ENCODE measurements at regions not wholly inside any gene's neighbourhood (a gene's known extent, or its start where the extent isn't known, plus 50 kb on each side); places are given as distances from the start of the nearest gene placed in this dataset.

DNA sequence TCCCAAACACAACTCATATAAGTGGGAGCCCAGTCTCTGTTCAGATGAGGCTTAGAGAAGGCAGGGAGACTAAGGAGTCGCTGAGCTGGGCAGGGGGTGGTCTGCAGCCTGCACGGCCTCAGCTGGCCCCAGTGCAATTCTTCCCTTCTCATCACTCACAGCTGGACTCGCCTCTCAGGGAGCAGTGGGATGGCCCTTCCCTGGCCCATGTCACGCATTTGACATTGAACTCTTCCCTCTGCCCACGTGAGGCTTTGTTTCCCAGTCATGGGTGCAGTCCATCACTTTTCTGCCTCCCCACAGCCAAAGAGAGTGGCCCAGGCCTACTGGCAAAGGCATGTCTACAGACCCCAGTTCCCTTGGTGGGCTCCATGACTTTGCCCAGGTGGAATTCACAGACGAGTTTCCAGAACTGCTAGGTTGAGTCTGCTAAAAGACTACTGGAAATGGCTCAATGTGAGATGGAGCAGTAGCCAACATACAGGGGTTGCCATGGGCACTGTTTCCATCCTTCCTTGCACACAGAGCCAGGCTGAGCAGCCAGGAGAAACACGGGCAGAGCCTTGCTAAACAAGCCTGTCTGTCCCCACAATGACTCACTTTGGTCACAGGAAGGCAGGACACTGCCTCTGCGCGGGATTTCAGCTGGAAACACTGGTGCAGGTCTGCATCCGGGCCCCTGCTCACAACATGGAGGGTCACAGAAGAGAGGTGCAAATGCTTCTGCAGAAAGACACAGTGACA is 90.1 kb downstream of the OAT start:
- no peaks in the 10 kb centered on the region for H3K36me3 Mint-ChIP-seq (ENCODE audit: insufficient read depth, unreplicated experiment)
- peaks cover 10% of the 10 kb centered on the region for H3K4me1 Mint-ChIP-seq (ENCODE audit: low read depth, unreplicated experiment)
- intact Hi-C loops (cut with micrococcal nuclease; ENCODE audit: unreplicated experiment), result no loop called here
- no peak for DNase-seq
- CTCF ChIA-PET, result interaction anchor here (0.6 kb wide), 1 partner anchor 78 kb away, joined by 4 read pairs; no protein-coding TSS in a partner anchor
- peaks cover 86% of the 10 kb centered on the region for H3K27me3 Mint-ChIP-seq (ENCODE audit: unreplicated experiment)
- no peak for TF ChIP-seq CTCF (IDR thresholded peaks at IDR 0.05; ENCODE audit: unreplicated experiment)
- H3K27ac Mint-ChIP-seq (ENCODE audit: unreplicated experiment), result no peak overlapping the region
- BruUV-seq (replicated peaks), result no TSS peak
- no peak overlapping the region for H3K4me3 Mint-ChIP-seq (ENCODE audit: low read depth, unreplicated experiment)
- H3K9me3 Mint-ChIP-seq (ENCODE audit: low read depth, unreplicated experiment), result peaks cover 3% of the 10 kb centered on the region

DNA sequence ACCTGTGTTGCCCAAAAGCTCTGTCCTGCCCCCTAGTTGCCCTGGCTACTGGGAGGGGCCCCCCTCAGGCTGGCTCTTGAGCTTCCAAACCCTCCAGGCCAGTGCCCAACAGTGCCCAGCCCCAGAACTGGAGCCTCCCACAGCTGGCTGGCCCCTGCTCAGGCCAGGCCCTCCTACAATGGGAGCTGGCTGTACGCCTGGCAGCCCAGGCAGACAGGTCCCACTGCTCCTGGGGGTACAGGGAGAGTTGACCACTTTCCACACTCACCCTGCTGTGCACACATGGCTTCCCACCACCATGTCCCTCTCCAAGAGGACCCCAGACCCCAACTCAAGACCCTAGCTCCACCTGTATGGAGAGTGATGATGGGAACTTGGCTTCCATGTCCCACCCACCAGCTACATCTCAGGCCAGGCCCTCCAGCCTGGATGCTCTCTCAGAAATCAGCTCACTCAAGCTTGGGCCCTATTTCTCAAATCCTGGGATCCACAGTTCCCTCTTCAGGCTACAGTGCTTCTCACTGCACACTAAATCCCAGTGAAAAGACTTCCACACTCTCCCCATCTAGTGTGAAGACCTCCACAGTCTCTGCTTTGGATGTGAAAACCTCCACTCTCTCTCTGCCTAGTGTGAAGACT is 92.6 kb downstream of the OAT start:
- TF ChIP-seq CTCF (IDR thresholded peaks at IDR 0.05; ENCODE audit: unreplicated experiment), result no peak
- Mint-ChIP-seq H3K4me1 (ENCODE audit: low read depth, unreplicated experiment) (no peaks in the 10 kb centered on the region), H3K4me3 (ENCODE audit: low read depth, unreplicated experiment) (no peak overlapping the region), H3K27me3 (ENCODE audit: unreplicated experiment) (peaks cover 89% of the 10 kb centered on the region), H3K9me3 (ENCODE audit: low read depth, unreplicated experiment) (no peaks in the 10 kb centered on the region), H3K27ac (ENCODE audit: unreplicated experiment) (no peak overlapping the region), H3K36me3 (ENCODE audit: insufficient read depth, unreplicated experiment) (no peaks in the 10 kb centered on the region)
- intact Hi-C loops (cut with micrococcal nuclease; ENCODE audit: unreplicated experiment), result no loop called here
- DNase-seq, result no peak
- CTCF ChIA-PET, result no interaction called here
- no TSS peak for BruUV-seq (replicated peaks)

- intact Hi-C loops (cut with micrococcal nuclease; ENCODE audit: unreplicated experiment), result no loop called here
- no peak overlapping the region for H3K27ac Mint-ChIP-seq (ENCODE audit: unreplicated experiment)
- DNase-seq, result no peak
- no peak overlapping the region for H3K4me3 Mint-ChIP-seq (ENCODE audit: low read depth, unreplicated experiment)
- BruUV-seq (replicated peaks), result no TSS peak
- no peaks in the 10 kb centered on the region for H3K36me3 Mint-ChIP-seq (ENCODE audit: insufficient read depth, unreplicated experiment)
- CTCF ChIA-PET, result no interaction called here
- H3K4me1 Mint-ChIP-seq (ENCODE audit: low read depth, unreplicated experiment), result no peaks in the 10 kb centered on the region
- no peaks in the 10 kb centered on the region for H3K9me3 Mint-ChIP-seq (ENCODE audit: low read depth, unreplicated experiment)
- H3K27me3 Mint-ChIP-seq (ENCODE audit: unreplicated experiment), result peaks cover 84% of the 10 kb centered on the region
- TF ChIP-seq CTCF (IDR thresholded peaks at IDR 0.05; ENCODE audit: unreplicated experiment), result no peak
Observed at GRCh38 chr10:124325633-124325914, 93.1 kb downstream of the OAT start.

- Mint-ChIP-seq H3K9me3 (ENCODE audit: low read depth, unreplicated experiment) (no peaks in the 10 kb centered on the region), H3K4me1 (ENCODE audit: low read depth, unreplicated experiment) (no peaks in the 10 kb centered on the region), H3K36me3 (ENCODE audit: insufficient read depth, unreplicated experiment) (no peaks in the 10 kb centered on the region), H3K4me3 (ENCODE audit: low read depth, unreplicated experiment) (no peak overlapping the region), H3K27me3 (ENCODE audit: unreplicated experiment) (peaks cover 78% of the 10 kb centered on the region), H3K27ac (ENCODE audit: unreplicated experiment) (no peak overlapping the region)
- DNase-seq, result peak; percentile 34
- intact Hi-C loops (cut with micrococcal nuclease; ENCODE audit: unreplicated experiment), result no loop called here
- CTCF ChIA-PET, result no interaction called here
- TF ChIP-seq CTCF (IDR thresholded peaks at IDR 0.05; ENCODE audit: unreplicated experiment), result no peak
- no TSS peak for BruUV-seq (replicated peaks)
Observed at GRCh38 chr10:124324856-124325632, 93.7 kb downstream of the OAT start.

Measured in Calu3 (cell line).